ENCODE measurements at regions not wholly inside any gene's neighbourhood (a gene's known extent, or its start where the extent isn't known, plus 50 kb on each side); places are given as distances from the start of the nearest gene placed in this dataset.

DNA sequence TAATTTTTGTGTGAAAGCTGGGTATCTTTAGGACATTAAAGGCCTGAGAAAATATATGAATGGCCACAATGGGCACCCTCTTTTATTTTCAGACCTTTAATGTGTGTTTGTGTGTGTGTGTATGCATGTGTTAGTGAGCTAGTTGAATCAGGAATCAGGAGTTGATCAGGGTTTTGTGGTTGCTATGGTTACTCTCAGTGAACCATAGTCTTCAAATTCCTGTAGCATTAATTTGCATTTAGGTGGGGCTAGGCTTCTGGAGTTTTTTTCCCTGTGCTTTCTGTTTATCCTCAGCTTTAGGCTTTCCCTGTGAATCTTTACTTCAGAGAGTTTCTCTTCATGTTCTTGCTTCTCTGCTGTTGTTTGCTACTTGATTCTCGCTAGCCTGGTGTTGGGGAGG is 122.0 kb upstream of the ONECUT1 start:
- no CpG with 5 or more reads among the region's 1 CpG for WGBS (ENCODE audit: extremely low coverage, insufficient read length, low lambda C conversion rate)

More for the DNA sequence above, 122.0 kb upstream of the ONECUT1 start:
- Histone ChIP-seq H2BK12ac (ENCODE audit: insufficient read length, low read depth, low read length) (no peak overlapping the region), H3K23me2 (ENCODE audit: insufficient read length, low read depth, low read length, poor library complexity, severe bottlenecking) (no peaks in the 10 kb centered on the region), H3K14ac (ENCODE audit: insufficient read depth, low read length) (no peak overlapping the region), H2BK20ac (ENCODE audit: low read depth, low read length, poor library complexity, severe bottlenecking) (no peak overlapping the region), H4K8ac (replicated peaks; ENCODE audit: insufficient read length, low read depth, low read length) (no peak overlapping the region), H3K56ac (ENCODE audit: insufficient read length, low read depth, low read length) (no peak overlapping the region), H3K23ac (ENCODE audit: insufficient read length, low read depth, low read length) (no peak overlapping the region), H2BK15ac (ENCODE audit: low read depth, low read length) (no peak overlapping the region), H3K27me3 (ENCODE audit: insufficient read depth, low read length) (no peaks in the 10 kb centered on the region), H4K20me1 (ENCODE audit: control insufficient read depth, insufficient read depth, insufficient read length) (no peaks in the 10 kb centered on the region), H2BK120ac (ENCODE audit: low read depth, low read length, poor library complexity, severe bottlenecking) (peak overlapping the region; percentile 72), H4K5ac (ENCODE audit: insufficient read length, low read depth, low read length) (no peak overlapping the region), H3K27ac (ENCODE audit: insufficient read length, low read depth, low read length) (no peak overlapping the region), H2BK5ac (ENCODE audit: insufficient read length, low read length) (no peak overlapping the region), H3K9me3 (ENCODE audit: control insufficient read depth, low read depth, low read length) (no peaks in the 10 kb centered on the region), H3K79me2 (ENCODE audit: insufficient read depth, low read length) (no peaks in the 10 kb centered on the region), H3T11ph (ENCODE audit: low read length) (no peak overlapping the region), H3K79me1 (ENCODE audit: insufficient read depth, low read depth, low read length, poor library complexity, severe bottlenecking) (no peaks in the 10 kb centered on the region), H3K18ac (ENCODE audit: insufficient read length, low read depth, low read length) (peak overlapping the region; percentile 4), H2AK5ac (ENCODE audit: insufficient read length, low read length) (no peak overlapping the region), H2AFZ (ENCODE audit: low read length) (peak overlapping the region; percentile 5), H3K9ac (ENCODE audit: extremely low read depth, insufficient read length, low read length) (no peak overlapping the region), H3K4me2 (ENCODE audit: insufficient read depth, insufficient read length, low read length) (no peak overlapping the region), H4K91ac (ENCODE audit: insufficient read length, low read depth, low read length) (no peak overlapping the region), H3K4ac (ENCODE audit: low read depth, low read length) (no peak overlapping the region), H3K4me1 (ENCODE audit: insufficient read depth, low read length) (peaks cover 2% of the 10 kb centered on the region; the same call in 1 of the 2 replicates)
- peak overlapping the region in 2 of 3 experiments; percentile 12 to 72; a peak in 2 of 7 replicates for H3K27ac Mint-ChIP-seq
- DNase-seq = no peak
- no peaks in the 10 kb centered on the region for H3K27me3 Mint-ChIP-seq (ENCODE audit: low read depth)
- no peak overlapping the region for H3K4me3 Mint-ChIP-seq
- no peaks in the 10 kb centered on the region for H3K36me3 Mint-ChIP-seq (ENCODE audit: insufficient read depth in 1 of 3, low read depth in 3 of 3)
- TF ChIP-seq, protein P1, sequence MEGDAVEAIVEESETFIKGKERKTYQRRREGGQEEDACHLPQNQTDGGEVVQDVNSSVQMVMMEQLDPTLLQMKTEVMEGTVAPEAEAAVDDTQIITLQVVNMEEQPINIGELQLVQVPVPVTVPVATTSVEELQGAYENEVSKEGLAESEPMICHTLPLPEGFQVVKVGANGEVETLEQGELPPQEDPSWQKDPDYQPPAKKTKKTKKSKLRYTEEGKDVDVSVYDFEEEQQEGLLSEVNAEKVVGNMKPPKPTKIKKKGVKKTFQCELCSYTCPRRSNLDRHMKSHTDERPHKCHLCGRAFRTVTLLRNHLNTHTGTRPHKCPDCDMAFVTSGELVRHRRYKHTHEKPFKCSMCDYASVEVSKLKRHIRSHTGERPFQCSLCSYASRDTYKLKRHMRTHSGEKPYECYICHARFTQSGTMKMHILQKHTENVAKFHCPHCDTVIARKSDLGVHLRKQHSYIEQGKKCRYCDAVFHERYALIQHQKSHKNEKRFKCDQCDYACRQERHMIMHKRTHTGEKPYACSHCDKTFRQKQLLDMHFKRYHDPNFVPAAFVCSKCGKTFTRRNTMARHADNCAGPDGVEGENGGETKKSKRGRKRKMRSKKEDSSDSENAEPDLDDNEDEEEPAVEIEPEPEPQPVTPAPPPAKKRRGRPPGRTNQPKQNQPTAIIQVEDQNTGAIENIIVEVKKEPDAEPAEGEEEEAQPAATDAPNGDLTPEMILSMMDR (conservative IDR thresholded peaks at IDR 0.05) = no peak
- no peaks in the 10 kb centered on the region for H3K9me3 Mint-ChIP-seq
- H3K4me1 Mint-ChIP-seq = peaks cover 11 to 12% of the 10 kb centered on the region in 2 experiments
